Activated naive CD4-positive, alpha-beta T cell treated with anti-CD3 and anti-CD28 coated beads for 36 hours (primary cell): ENCODE measurements at regions not wholly inside any gene's neighbourhood (a gene's known extent, or its start where the extent isn't known, plus 50 kb on each side); places are given as distances from the start of the nearest gene placed in this dataset.

Source experiments
- CTCF ChIA-PET: fragments of 350-600 bp; sonication (Branson Sonifier 250); formaldehyde crosslinking; loops from one replicate; lab custom pipeline; 2021; ENCODE audit warnings: antibody characterized with exemption; lab: Charles Lee
- DNase-seq: peaks from one replicate; pipeline ENCODE4 v3.0.0-alpha.2; 2020
- H3K27ac Mint-ChIP-seq: one replicate; pipeline ENCODE4 v1.8.0; 2021; ENCODE audit warnings: mild to moderate bottlenecking, mixed read lengths
- H3K27me3 Mint-ChIP-seq: one replicate; pipeline ENCODE4 v1.8.0; 2021; ENCODE audit warnings: low read depth, mixed read lengths
- H3K36me3 Mint-ChIP-seq: one replicate; pipeline ENCODE4 v1.8.0; 2021; ENCODE audit warnings: low read depth, mixed read lengths
- H3K4me1 Mint-ChIP-seq: one replicate; pipeline ENCODE4 v1.8.0; 2021; ENCODE audit warnings: low read depth, mixed read lengths
- H3K4me3 Mint-ChIP-seq: one replicate; pipeline ENCODE4 v1.8.0; 2021; ENCODE audit warnings: mild to moderate bottlenecking, moderate library complexity, mixed read lengths
- H3K9me3 Mint-ChIP-seq: one replicate; pipeline ENCODE4 v1.8.0; 2021; ENCODE audit warnings: mixed read lengths
- intact Hi-C: fragments of 100-400 bp; cut with micrococcal nuclease; formaldehyde crosslinking; loops from one replicate; pipeline ENCODE4 v1.15.1; 2023

- no peak for DNase-seq
- CTCF ChIA-PET, result no interaction called here
- Mint-ChIP-seq H3K9me3 (no peaks in the 10 kb centered on the region), H3K4me3 (no peak overlapping the region), H3K4me1 (no peaks in the 10 kb centered on the region), H3K36me3 (no peaks in the 10 kb centered on the region), H3K27ac (no peak overlapping the region), H3K27me3 (peaks cover under 1% of the 10 kb centered on the region)
- intact Hi-C loops, result no loop called here
These were observed 195.9 kb upstream of the POU3F1 start for GRCh38 chr1:38242506-38242905.

GRCh38 chr1:38241594-38242334, 195.2 kb upstream of the POU3F1 start:
- no peak for DNase-seq
- H3K27ac Mint-ChIP-seq, result no peak overlapping the region
- no peaks in the 10 kb centered on the region for H3K36me3 Mint-ChIP-seq
- intact Hi-C loops, result no loop called here
- CTCF ChIA-PET, result no interaction called here
- H3K4me1 Mint-ChIP-seq, result no peaks in the 10 kb centered on the region
- no peak overlapping the region for H3K4me3 Mint-ChIP-seq
- no peaks in the 10 kb centered on the region for H3K9me3 Mint-ChIP-seq
- H3K27me3 Mint-ChIP-seq, result no peaks in the 10 kb centered on the region

- Mint-ChIP-seq H3K4me3 (no peak overlapping the region), H3K4me1 (no peaks in the 10 kb centered on the region), H3K27me3 (peaks cover 5% of the 10 kb centered on the region), H3K36me3 (no peaks in the 10 kb centered on the region), H3K27ac (no peak overlapping the region), H3K9me3 (no peaks in the 10 kb centered on the region)
- DNase-seq, result no peak
- CTCF ChIA-PET, result no interaction called here
- intact Hi-C loops, result no loop called here
These were observed 194.0 kb upstream of the POU3F1 start for GRCh38 chr1:38240618-38241017.

- Mint-ChIP-seq H3K9me3 (no peaks in the 10 kb centered on the region), H3K36me3 (no peaks in the 10 kb centered on the region), H3K4me1 (no peaks in the 10 kb centered on the region), H3K27me3 (peaks cover 5% of the 10 kb centered on the region), H3K4me3 (no peak overlapping the region), H3K27ac (no peak overlapping the region)
- intact Hi-C loops, result no loop called here
- DNase-seq, result no peak
- CTCF ChIA-PET, result no interaction called here
These were observed 192.8 kb upstream of the POU3F1 start for GRCh38 chr1:38239258-38239835.

GRCh38 chr1:38238294-38238693, 191.7 kb upstream of the POU3F1 start:
- Mint-ChIP-seq H3K36me3 (no peaks in the 10 kb centered on the region), H3K27me3 (peaks cover 9% of the 10 kb centered on the region), H3K27ac (no peak overlapping the region), H3K4me3 (no peak overlapping the region), H3K4me1 (no peaks in the 10 kb centered on the region), H3K9me3 (no peaks in the 10 kb centered on the region)
- intact Hi-C loops, result no loop called here
- CTCF ChIA-PET, result no interaction called here
- DNase-seq, result no peak

GRCh38 chr1:38235705-38236104, 189.1 kb upstream of the POU3F1 start:
- H3K27ac Mint-ChIP-seq, result no peak overlapping the region
- H3K4me1 Mint-ChIP-seq, result no peaks in the 10 kb centered on the region
- H3K27me3 Mint-ChIP-seq, result peaks cover 9% of the 10 kb centered on the region
- DNase-seq, result no peak
- CTCF ChIA-PET, result interaction anchor here (0.6 kb wide), 1 partner anchor 168 kb away, joined by 3 read pairs; no protein-coding TSS in a partner anchor
- H3K4me3 Mint-ChIP-seq, result no peak overlapping the region
- H3K9me3 Mint-ChIP-seq, result no peaks in the 10 kb centered on the region
- intact Hi-C loops, result no loop called here
- H3K36me3 Mint-ChIP-seq, result no peaks in the 10 kb centered on the region

- no peak overlapping the region for H3K27ac Mint-ChIP-seq
- CTCF ChIA-PET, result no interaction called here
- H3K4me3 Mint-ChIP-seq, result no peak overlapping the region
- no peak for DNase-seq
- no peaks in the 10 kb centered on the region for H3K9me3 Mint-ChIP-seq
- intact Hi-C loops, result no loop called here
- H3K36me3 Mint-ChIP-seq, result no peaks in the 10 kb centered on the region
- no peaks in the 10 kb centered on the region for H3K4me1 Mint-ChIP-seq
- peaks cover 9% of the 10 kb centered on the region for H3K27me3 Mint-ChIP-seq
These were observed 185.3 kb upstream of the POU3F1 start for GRCh38 chr1:38231941-38232340.

- intact Hi-C loops, result no loop called here
- CTCF ChIA-PET, result no interaction called here
- no peaks in the 10 kb centered on the region for H3K4me1 Mint-ChIP-seq
- peaks cover 2% of the 10 kb centered on the region for H3K27me3 Mint-ChIP-seq
- no peaks in the 10 kb centered on the region for H3K9me3 Mint-ChIP-seq
- H3K27ac Mint-ChIP-seq, result no peak overlapping the region
- H3K4me3 Mint-ChIP-seq, result no peak overlapping the region
- H3K36me3 Mint-ChIP-seq, result no peaks in the 10 kb centered on the region
- DNase-seq, result no peak
These were observed 182.1 kb upstream of the POU3F1 start for GRCh38 chr1:38228718-38229117.

GRCh38 chr1:38225745-38226144, 179.2 kb upstream of the POU3F1 start:
- peaks cover 5% of the 10 kb centered on the region for H3K27me3 Mint-ChIP-seq
- no peaks in the 10 kb centered on the region for H3K36me3 Mint-ChIP-seq
- CTCF ChIA-PET, result no interaction called here
- H3K9me3 Mint-ChIP-seq, result no peaks in the 10 kb centered on the region
- DNase-seq, result no peak
- H3K4me1 Mint-ChIP-seq, result no peaks in the 10 kb centered on the region
- intact Hi-C loops, result no loop called here
- H3K27ac Mint-ChIP-seq, result no peak overlapping the region
- H3K4me3 Mint-ChIP-seq, result no peak overlapping the region

- Mint-ChIP-seq H3K4me3 (no peak overlapping the region), H3K27ac (no peak overlapping the region), H3K27me3 (peaks cover 9% of the 10 kb centered on the region)
These were observed 176.8 kb upstream of the POU3F1 start for GRCh38 chr1:38223391-38223790.

GRCh38 chr1:38222891-38223290, 176.3 kb upstream of the POU3F1 start:
- CTCF ChIA-PET, result no interaction called here
- Mint-ChIP-seq H3K27ac (no peak overlapping the region), H3K9me3 (no peaks in the 10 kb centered on the region)

More at GRCh38 chr1:38223391-38223790, 176.8 kb upstream of the POU3F1 start:
- Mint-ChIP-seq H3K4me1 (no peaks in the 10 kb centered on the region), H3K36me3 (no peaks in the 10 kb centered on the region), H3K9me3 (no peaks in the 10 kb centered on the region)
- CTCF ChIA-PET, result no interaction called here
- intact Hi-C loops, result no loop called here
- DNase-seq, result no peak

GRCh38 chr1:38221006-38221649, 174.5 kb upstream of the POU3F1 start:
- DNase-seq, result no peak
- H3K4me1 Mint-ChIP-seq, result no peaks in the 10 kb centered on the region
- intact Hi-C loops, result no loop called here
- no peaks in the 10 kb centered on the region for H3K9me3 Mint-ChIP-seq
- H3K36me3 Mint-ChIP-seq, result no peaks in the 10 kb centered on the region
- peaks cover 11% of the 10 kb centered on the region for H3K27me3 Mint-ChIP-seq
- CTCF ChIA-PET, result interaction anchor here (0.7 kb wide), 1 partner anchor 611 kb away, joined by 3 read pairs; no protein-coding TSS in a partner anchor
- no peak overlapping the region for H3K4me3 Mint-ChIP-seq
- H3K27ac Mint-ChIP-seq, result no peak overlapping the region

More at GRCh38 chr1:38222891-38223290, 176.3 kb upstream of the POU3F1 start:
- no peak for DNase-seq
- intact Hi-C loops, result no loop called here
- Mint-ChIP-seq H3K4me1 (no peaks in the 10 kb centered on the region), H3K27me3 (peaks cover 9% of the 10 kb centered on the region), H3K36me3 (no peaks in the 10 kb centered on the region), H3K4me3 (no peak overlapping the region)

GRCh38 chr1:38217316-38217715, 170.7 kb upstream of the POU3F1 start:
- Mint-ChIP-seq H3K4me3 (no peak overlapping the region), H3K36me3 (no peaks in the 10 kb centered on the region), H3K27me3 (peaks cover 33% of the 10 kb centered on the region), H3K9me3 (no peaks in the 10 kb centered on the region), H3K27ac (no peak overlapping the region), H3K4me1 (peaks cover 5% of the 10 kb centered on the region)
- no peak for DNase-seq
- intact Hi-C loops, result no loop called here
- CTCF ChIA-PET, result no interaction called here
